ENCODE measurements at regions not wholly inside any gene's neighbourhood (a gene's known extent, or its start where the extent isn't known, plus 50 kb on each side); places are given as distances from the start of the nearest gene placed in this dataset.
"Not testable (repeated sequence)": the region's sequence is repeated elsewhere in the genome, so short reads cannot be mapped to it uniquely, and the experiment has no call there.

DNA sequence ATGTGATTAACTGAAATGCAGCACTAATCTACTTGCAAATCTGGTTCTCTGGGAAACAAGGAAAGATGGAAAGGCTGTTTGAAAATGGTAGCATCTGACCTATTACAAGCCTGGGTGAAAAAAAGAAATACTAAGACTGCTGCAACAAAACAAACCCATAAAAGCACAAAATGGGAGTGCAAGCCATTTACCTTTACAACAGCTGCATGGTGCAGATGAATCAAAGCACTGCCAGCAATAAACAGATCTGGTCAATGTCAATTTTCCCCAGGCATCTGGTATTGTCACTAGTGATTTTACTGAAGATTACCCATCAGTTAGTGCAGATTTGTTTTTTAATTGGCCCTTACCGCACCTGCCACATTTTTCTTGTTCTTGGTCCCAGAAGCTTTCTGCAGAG, 1341.7 kb downstream of the PLA2G4A start:
- H3K4me1 ChIP-seq (ENCODE audit: insufficient read depth) = no peaks in the 10 kb centered on the region
- no peaks in the 10 kb centered on the region for H3K79me2 ChIP-seq (ENCODE audit: insufficient read depth)
- no peak overlapping the region for H3K9ac ChIP-seq
- H4K20me1 ChIP-seq (ENCODE audit: insufficient read depth) = no peaks in the 10 kb centered on the region
- H3K27ac ChIP-seq = no peak overlapping the region
- WGBS, 2 experiments (ENCODE audit: low coverage in 1 of 2, low lambda C conversion rate in 2 of 2, missing lambda C conversion rate in 2 of 2) = 8 to 14% methylated on average over 1 of the region's 1 CpG
- no peak for DNase-seq
- no peak overlapping the region for H3K4me2 ChIP-seq (ENCODE audit: unreplicated experiment)
- no peaks in the 10 kb centered on the region for H3K36me3 ChIP-seq (ENCODE audit: low read depth)
- no peak for TF ChIP-seq EZH2phosphoT487 (IDR thresholded peaks at IDR 0.05; ENCODE audit: insufficient read depth, low read depth)
- no peaks in the 10 kb centered on the region for H3K9me3 ChIP-seq (ENCODE audit: low read depth)
- no peaks in the 10 kb centered on the region for H3K27me3 ChIP-seq (replicated peaks; ENCODE audit: insufficient read depth)
- in situ Hi-C loops (cut with MboI) = no loop called here
- no peak overlapping the region for H3K4me3 ChIP-seq
- H2AFZ ChIP-seq = no peak overlapping the region
- no peaks in the 10 kb centered on the region for H3K9me2 ChIP-seq (ENCODE audit: insufficient read depth)
- H3F3A ChIP-seq (ENCODE audit: insufficient read depth) = no peaks in the 10 kb centered on the region

DNA sequence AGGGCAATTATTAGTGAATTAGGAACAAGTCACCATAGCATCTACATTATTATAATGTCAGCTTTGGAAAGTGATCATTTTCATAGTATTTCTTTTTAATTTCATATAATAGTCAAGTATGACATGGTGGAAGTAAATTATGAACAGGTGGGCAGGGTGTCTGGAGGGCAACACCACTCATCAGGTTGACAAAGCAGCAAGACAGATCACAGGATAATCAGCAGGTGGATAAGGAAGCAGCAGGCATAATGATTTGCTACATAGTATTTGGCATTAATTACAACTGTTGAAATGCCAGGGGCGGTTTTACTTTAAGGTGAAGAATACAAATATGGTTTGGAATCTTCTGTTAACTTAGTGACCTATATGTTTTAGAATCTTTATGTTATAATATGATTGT, 1342.2 kb downstream of the PLA2G4A start:
- Histone ChIP-seq H3K9me3 (ENCODE audit: low read depth) (no peaks in the 10 kb centered on the region), H3F3A (ENCODE audit: insufficient read depth) (no peaks in the 10 kb centered on the region), H3K27ac (no peak overlapping the region), H3K4me3 (no peak overlapping the region), H3K9ac (no peak overlapping the region), H4K20me1 (ENCODE audit: insufficient read depth) (no peaks in the 10 kb centered on the region), H3K4me1 (ENCODE audit: insufficient read depth) (no peaks in the 10 kb centered on the region), H3K79me2 (ENCODE audit: insufficient read depth) (no peaks in the 10 kb centered on the region), H3K36me3 (ENCODE audit: low read depth) (no peaks in the 10 kb centered on the region), H3K4me2 (ENCODE audit: unreplicated experiment) (no peak overlapping the region), H2AFZ (no peak overlapping the region), H3K9me2 (ENCODE audit: insufficient read depth) (no peaks in the 10 kb centered on the region), H3K27me3 (replicated peaks; ENCODE audit: insufficient read depth) (no peaks in the 10 kb centered on the region)
- DNase-seq = no peak
- no peak for TF ChIP-seq EZH2 (IDR thresholded peaks at IDR 0.05; ENCODE audit: insufficient read depth, poor library complexity, severe bottlenecking)
- TF ChIP-seq EZH2phosphoT487 (IDR thresholded peaks at IDR 0.05; ENCODE audit: insufficient read depth, low read depth) = no peak
- WGBS, 2 experiments (ENCODE audit: low coverage in 1 of 2, low lambda C conversion rate in 2 of 2, missing lambda C conversion rate in 2 of 2) = 0% methylated on average over 1 of the region's 1 CpG
- in situ Hi-C loops (cut with MboI) = no loop called here

DNA sequence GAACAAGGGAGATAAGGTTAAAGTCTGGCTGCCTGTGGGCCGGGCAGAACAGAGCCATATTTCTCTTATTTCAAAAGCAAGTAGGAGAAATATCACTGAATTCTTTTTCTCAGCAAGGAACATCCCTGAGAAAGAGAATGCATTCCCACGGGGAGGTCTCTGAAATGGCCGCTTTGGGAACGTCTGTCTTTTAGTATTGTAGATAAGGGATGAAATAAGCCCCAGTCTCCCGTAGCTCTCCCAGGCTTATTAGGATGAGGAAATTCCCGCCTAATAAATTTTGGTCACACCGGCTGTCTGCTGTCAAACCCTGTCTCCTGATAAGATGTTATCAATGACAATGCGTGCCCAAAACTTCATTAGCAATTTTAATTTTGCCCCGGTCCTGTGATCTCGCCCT, 1353.3 kb downstream of the PLA2G4A start:
- H2AFZ ChIP-seq; H3K27ac ChIP-seq; H3K4me3 ChIP-seq; H3K79me2 ChIP-seq (ENCODE audit: insufficient read depth); H3K27me3 ChIP-seq (replicated peaks; ENCODE audit: insufficient read depth); H4K20me1 ChIP-seq (ENCODE audit: insufficient read depth); DNase-seq; H3K4me2 ChIP-seq (ENCODE audit: unreplicated experiment); H3F3A ChIP-seq (ENCODE audit: insufficient read depth); H3K9ac ChIP-seq; H3K36me3 ChIP-seq (ENCODE audit: low read depth); H3K4me1 ChIP-seq (ENCODE audit: insufficient read depth); H3K9me2 ChIP-seq (ENCODE audit: insufficient read depth); H3K9me3 ChIP-seq (ENCODE audit: low read depth); in situ Hi-C loops (cut with MboI): not testable (repeated sequence)
- 58 to 65% methylated on average over 10 of the region's 10 CpGs for WGBS, 2 experiments (ENCODE audit: low coverage in 1 of 2, low lambda C conversion rate in 2 of 2, missing lambda C conversion rate in 2 of 2)

DNA sequence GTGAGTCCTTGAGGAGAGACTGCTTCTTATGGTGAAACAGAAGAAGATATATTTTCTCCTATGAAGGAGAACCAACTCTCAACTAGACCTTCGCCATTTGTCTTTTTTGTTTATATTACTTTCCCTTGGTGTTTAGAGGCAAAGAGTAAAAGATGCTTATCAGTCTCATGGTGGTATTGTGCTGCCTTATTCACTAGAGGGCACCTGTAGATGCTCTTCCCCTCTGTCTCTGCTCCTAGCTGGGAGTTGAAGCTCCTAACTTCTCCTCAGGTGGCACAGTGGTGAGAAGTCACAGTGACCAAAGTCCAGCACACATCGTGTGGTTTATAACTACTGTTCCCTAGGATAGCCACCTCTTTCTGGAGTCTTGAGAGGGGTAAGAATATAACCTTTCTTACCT, 1359.6 kb downstream of the PLA2G4A start:
- Histone ChIP-seq H3K9me2 (ENCODE audit: insufficient read depth) (no peaks in the 10 kb centered on the region), H3K27ac (no peak overlapping the region)
- in situ Hi-C loops (cut with MboI) = no loop called here

DNA sequence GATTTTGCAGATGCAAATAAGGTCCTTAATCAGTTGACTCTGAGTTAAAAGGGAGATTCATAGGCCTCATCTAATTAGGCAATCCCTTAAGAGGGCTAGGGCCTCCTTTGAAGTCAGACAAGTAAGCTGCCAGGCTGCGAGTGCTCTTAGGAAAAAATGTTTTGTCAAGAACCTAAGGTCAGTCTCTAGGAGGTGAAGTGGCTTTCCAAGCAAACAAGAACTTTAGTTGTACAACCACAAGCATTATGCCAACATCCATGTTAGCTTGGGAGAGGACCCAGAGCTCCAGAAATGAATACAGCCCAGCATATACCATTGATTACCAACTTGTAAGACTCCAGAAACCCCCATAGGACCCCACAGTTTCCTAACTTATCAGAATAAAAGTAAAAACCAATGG, 1366.2 kb downstream of the PLA2G4A start:
- no peaks in the 10 kb centered on the region for H3K4me1 ChIP-seq (ENCODE audit: insufficient read depth)
- H3K4me3 ChIP-seq = no peak overlapping the region
- no peaks in the 10 kb centered on the region for H4K20me1 ChIP-seq (ENCODE audit: insufficient read depth)
- no peak for TF ChIP-seq EZH2phosphoT487 (IDR thresholded peaks at IDR 0.05; ENCODE audit: insufficient read depth, low read depth)
- TF ChIP-seq EZH2 (IDR thresholded peaks at IDR 0.05; ENCODE audit: insufficient read depth, poor library complexity, severe bottlenecking) = no peak
- no peaks in the 10 kb centered on the region for H3K27me3 ChIP-seq (replicated peaks; ENCODE audit: insufficient read depth)
- 42 to 54% methylated on average over 1 of the region's 1 CpG for whole genome bisulfite sequencing, 2 experiments (ENCODE audit: low coverage in 1 of 2, low lambda C conversion rate in 2 of 2, missing lambda C conversion rate in 2 of 2)
- DNase-seq = no peak
- H2AFZ ChIP-seq = no peak overlapping the region
- no peaks in the 10 kb centered on the region for H3F3A ChIP-seq (ENCODE audit: insufficient read depth)
- no peaks in the 10 kb centered on the region for H3K36me3 ChIP-seq (ENCODE audit: low read depth)
- H3K27ac ChIP-seq = no peak overlapping the region
- no peaks in the 10 kb centered on the region for H3K9me2 ChIP-seq (ENCODE audit: insufficient read depth)
- H3K4me2 ChIP-seq (ENCODE audit: unreplicated experiment) = no peak overlapping the region
- no peaks in the 10 kb centered on the region for H3K79me2 ChIP-seq (ENCODE audit: insufficient read depth)
- no peak overlapping the region for H3K9ac ChIP-seq
- in situ Hi-C loops (cut with MboI) = no loop called here
- H3K9me3 ChIP-seq (ENCODE audit: low read depth) = peaks cover 5% of the 10 kb centered on the region

More for the DNA sequence above, 1359.6 kb downstream of the PLA2G4A start:
- no peaks in the 10 kb centered on the region for H3K79me2 ChIP-seq (ENCODE audit: insufficient read depth)
- TF ChIP-seq EZH2phosphoT487 (IDR thresholded peaks at IDR 0.05; ENCODE audit: insufficient read depth, low read depth) (no peak), EZH2 (IDR thresholded peaks at IDR 0.05; ENCODE audit: insufficient read depth, poor library complexity, severe bottlenecking) (no peak)
- no peaks in the 10 kb centered on the region for H3K36me3 ChIP-seq (ENCODE audit: low read depth)
- H3K4me3 ChIP-seq = no peak overlapping the region
- H3K4me1 ChIP-seq (ENCODE audit: insufficient read depth) = no peaks in the 10 kb centered on the region
- no peak overlapping the region for H2AFZ ChIP-seq
- 12 to 18% methylated on average over 2 of the region's 2 CpGs for WGBS, 2 experiments (ENCODE audit: low coverage in 1 of 2, low lambda C conversion rate in 2 of 2, missing lambda C conversion rate in 2 of 2)
- no peak overlapping the region for H3K9ac ChIP-seq
- no peaks in the 10 kb centered on the region for H4K20me1 ChIP-seq (ENCODE audit: insufficient read depth)
- no peak overlapping the region for H3K4me2 ChIP-seq (ENCODE audit: unreplicated experiment)
- H3K9me3 ChIP-seq (ENCODE audit: low read depth) = peaks cover 5% of the 10 kb centered on the region
- DNase-seq = no peak
- no peaks in the 10 kb centered on the region for H3F3A ChIP-seq (ENCODE audit: insufficient read depth)
- H3K27me3 ChIP-seq (replicated peaks; ENCODE audit: insufficient read depth) = no peaks in the 10 kb centered on the region
